Mucosa of gallbladder (tissue), 1 donor: ENCODE measurements at regions not wholly inside any gene's neighbourhood (a gene's known extent, or its start where the extent isn't known, plus 50 kb on each side); places are given as distances from the start of the nearest gene placed in this dataset.

Source experiments
- DNase-seq: peaks from one replicate; pipeline ENCODE4 v3.0.0-alpha.2; 2020; ENCODE audit warnings: low spot score
- donor health status: DM: no; HTN: no; CAD: no.

DNA sequence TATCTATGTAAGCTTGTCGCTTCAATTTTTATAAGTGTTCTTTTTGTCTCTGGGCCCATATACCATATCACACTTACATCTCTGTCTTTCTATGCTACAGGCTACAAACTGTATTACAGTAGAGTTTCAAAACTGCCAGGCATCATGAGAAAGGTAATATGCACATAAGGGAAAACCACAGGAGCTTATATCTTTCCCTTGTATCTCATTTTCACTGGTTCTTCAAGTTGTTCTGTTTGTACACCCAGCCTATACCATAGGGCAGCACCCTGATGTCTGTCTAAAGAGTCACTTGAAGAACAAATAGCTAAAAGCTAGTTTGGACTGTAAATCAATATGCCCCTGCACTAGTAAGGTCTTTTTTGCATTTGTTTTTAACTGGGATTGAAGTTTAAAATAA, 366.7 kb downstream of the FIGN start:
- no peak for DNase-seq

DNA sequence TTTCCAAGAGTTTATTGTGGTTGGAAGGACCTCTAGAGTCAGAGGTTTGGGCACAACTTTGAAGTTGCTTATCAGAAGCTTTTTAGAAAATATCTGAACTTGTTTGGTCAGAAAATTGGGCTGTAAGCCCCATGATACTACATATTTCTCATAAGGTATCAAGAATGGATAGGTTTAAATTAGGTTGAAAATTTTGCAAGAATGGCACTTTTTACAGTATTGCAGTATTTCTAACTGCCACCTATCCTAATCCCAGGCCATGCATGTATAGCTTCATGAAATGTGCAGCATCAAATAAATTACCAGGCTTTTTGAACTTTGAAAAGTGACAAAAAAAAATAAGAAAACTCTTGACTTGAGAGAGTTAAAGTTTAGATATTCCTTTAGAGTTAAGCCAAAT, 367.2 kb downstream of the FIGN start:
- DNase-seq, result no peak

GRCh38 chr2:163367825-163368582, 367.8 kb downstream of the FIGN start:
- DNase-seq, result no peak

- no peak for DNase-seq
These were observed 371.1 kb downstream of the FIGN start for GRCh38 chr2:163364736-163365135.

DNA sequence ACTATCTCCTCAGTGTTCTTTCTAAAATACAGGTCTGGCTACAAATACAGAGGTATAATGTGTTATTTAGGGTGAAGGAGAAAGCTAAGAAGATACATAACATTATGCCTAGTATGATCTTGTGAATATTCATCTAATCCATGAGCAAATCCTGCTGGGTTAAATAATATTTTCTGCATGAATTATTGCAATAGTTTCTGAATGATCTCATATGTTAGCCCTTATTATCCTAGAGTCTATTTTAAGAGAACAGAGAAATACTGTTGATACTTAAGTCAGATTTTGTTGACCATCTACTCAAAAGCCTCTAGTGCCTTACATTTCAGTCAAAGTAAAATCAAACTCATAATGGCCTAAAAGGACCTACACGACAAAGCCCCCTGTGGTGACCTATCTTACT, 382.3 kb downstream of the FIGN start:
- no peak for DNase-seq

DNA sequence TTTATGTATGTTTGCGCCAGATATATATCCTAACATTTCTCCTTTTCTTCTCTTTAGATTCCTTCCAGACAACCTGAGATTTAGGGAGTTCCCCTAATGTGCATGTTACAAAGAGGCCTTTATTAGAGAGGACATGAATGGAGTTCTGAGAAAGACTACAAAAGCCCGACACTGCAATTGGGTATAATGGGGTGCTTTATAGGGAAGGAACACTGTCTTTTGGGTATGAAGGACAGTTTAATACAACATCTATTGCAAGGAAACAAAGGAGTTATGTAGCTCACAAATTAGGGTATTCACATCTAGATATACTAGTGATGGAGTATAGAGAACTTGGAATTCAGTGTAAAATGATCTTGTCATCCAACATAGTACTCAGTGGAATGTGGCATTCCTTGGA, 383.8 kb downstream of the FIGN start:
- no peak for DNase-seq

- no peak for DNase-seq
These were observed 384.7 kb downstream of the FIGN start for GRCh38 chr2:163351143-163351542.

- peak; percentile 22 for DNase-seq
These were observed 386.9 kb downstream of the FIGN start for GRCh38 chr2:163348857-163349380.

DNA sequence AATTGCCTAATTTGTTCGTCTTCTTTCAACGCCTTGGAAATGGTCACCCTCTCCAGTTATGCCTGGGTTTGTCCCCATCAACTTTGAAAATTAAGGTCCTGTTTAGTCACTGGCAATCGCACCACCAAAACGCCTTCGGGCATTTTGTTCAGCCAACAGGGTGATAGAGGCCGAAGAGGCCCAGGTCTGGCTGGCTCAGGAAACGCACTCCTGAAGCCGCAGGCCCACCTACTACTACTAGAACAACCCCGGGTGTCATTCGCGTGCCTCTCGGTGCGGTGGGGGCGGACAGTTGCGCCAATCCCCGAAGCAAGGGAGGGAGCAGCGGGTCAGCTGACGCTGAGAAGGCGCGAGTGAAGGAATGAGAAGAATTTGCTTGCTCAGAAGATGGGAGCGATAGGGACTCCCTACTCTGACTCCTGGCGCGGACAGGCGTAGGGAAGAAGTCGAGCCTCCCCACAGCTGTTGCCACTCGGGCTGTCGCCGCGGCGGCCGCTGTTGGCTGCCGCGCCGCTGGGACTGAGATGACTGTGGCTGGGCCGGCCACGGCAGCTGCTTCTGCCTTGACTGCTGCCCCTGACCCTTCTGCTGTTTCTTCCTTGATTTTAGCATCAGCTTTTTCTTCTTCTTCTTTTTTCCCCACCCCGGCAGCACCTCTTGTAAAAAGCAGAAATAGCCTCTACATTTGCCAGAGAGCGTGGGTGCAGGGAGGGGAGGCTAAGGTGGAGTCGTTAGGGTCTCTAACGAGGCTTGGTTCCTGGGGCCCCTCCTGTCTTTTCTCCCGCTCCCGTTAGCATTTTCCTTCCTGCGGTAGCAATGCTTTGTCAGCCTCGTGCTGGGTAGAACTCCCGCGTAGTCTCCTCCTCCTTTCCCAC, 387.6 kb downstream of the FIGN start:
- peak; percentile 73 for DNase-seq

DNA sequence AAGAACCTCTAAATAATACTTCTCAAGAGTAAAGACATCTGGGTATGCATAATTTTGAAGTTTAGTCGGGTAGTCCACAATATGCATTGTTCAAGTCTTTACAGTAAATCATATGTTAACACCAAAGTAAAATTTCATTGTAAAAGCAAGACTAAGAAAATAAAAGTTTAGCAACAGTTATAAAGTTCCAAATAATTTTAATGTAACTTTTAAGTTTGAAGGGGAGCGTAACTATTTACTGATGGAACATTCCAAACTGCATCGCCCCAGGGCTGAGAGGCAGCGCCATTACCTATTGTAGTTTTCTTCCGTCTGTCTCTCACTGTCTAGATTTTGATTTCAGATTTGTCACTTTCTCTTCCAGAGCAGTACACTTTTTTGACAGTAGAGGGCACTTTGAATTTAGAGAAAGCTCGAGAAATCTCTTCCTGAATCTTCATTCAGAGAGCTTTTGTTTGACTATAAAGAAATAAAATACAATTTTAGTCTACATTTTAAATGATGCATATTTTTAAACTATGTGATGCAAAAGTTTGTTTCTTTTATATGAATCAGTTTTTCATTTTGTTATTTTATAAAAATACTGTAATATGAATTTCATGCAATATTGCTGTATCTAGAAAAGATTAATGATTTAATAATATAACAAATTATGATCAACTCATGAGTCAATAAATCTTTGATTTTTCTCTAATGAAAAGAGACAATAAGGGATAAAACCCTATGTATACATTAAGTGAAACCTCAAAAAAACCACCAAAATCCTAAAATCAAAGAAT, 389.8 kb downstream of the FIGN start:
- DNase-seq, result no peak

DNA sequence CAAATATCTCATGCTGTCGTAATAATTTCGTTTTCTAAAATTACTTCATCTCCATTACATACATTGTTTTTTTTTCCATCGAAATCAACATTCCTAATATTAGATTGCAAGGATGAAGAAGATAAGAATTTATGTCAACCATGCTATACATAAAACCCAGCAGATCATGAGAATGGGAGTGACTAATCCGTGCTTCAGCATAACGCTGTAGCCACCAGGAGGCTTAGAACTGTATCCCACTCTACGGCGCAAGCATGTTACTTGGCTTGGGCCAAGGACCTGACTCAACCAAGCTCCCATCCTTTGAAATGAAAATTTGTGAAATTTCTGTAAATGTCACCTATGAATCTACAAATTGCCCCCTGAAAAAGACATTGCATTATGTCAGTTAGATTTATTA, 392.5 kb downstream of the FIGN start:
- DNase-seq, result no peak

GRCh38 chr2:163341426-163341825, 394.4 kb downstream of the FIGN start:
- DNase-seq, result no peak

- DNase-seq, result no peak
These were observed 397.5 kb downstream of the FIGN start for GRCh38 chr2:163338270-163338669.

GRCh38 chr2:163324677-163325076, 411.1 kb downstream of the FIGN start:
- DNase-seq, result no peak

- no peak for DNase-seq
These were observed 416.8 kb downstream of the FIGN start for GRCh38 chr2:163319006-163319405.

- DNase-seq, result no peak
These were observed 421.1 kb downstream of the FIGN start for GRCh38 chr2:163314712-163315111.

DNA sequence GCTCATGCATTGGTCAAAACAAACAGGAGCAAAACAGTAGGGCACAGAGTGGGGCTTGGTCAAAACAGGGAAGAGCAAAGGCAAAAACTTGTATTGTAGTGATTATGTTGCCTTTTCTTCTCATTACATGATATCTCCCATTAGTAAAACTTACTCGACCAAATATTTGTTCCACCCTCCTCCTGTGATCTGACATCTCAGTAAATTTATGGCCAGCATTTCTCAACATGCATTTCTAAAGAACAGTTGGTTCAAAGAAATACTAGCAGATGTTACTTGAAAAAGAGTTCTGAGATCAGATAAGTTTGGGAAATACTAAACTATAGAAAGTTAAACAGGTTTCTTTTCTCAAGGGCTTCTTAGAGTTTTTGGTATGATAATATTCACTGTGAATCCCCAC, 423.1 kb downstream of the FIGN start:
- no peak for DNase-seq

DNA sequence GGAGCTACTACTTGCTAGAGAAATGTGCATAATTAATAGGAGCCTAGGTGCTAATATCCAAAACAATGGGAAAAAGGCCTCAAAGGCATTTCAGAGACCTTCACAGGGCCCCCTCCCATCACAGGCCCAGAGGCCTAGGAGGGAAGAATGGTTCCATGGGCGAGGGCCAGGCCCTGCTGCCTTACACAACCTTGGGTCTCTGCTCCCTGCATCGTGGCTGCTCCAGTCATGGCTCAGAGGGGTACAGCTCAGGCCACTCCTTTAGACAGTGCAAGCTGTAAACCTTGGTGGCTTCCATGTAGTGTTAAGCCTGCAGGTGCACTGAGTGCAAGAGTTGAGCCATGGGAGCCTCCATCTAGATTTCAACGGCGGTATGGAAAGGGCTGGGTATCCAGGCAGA, 429.2 kb downstream of the FIGN start:
- DNase-seq, result no peak

- no peak for DNase-seq
These were observed 433.7 kb downstream of the FIGN start for GRCh38 chr2:163302141-163302540.

DNA sequence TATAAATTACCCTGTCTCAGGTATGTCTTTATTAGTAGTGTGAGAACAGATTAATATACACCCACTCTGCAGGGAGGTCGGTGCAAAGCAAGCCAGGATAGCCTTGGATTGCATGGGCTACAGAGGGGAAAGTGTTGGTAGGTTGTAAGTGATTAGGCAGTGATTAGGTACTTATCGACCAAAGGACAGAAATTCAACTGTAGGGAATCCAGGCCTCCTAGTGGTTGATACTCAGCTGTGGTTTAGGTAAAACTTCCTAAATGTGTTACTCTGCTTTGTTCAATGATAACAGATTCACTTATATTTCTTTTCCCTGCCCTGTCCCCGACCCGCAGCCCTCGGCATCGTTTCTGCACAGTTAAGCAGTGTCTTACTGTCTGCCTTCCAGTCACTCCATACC, 444.0 kb downstream of the FIGN start:
- DNase-seq, result no peak

- no peak for DNase-seq
These were observed 443.1 kb upstream of the KCNH7 start for GRCh38 chr2:163281717-163282116.

DNA sequence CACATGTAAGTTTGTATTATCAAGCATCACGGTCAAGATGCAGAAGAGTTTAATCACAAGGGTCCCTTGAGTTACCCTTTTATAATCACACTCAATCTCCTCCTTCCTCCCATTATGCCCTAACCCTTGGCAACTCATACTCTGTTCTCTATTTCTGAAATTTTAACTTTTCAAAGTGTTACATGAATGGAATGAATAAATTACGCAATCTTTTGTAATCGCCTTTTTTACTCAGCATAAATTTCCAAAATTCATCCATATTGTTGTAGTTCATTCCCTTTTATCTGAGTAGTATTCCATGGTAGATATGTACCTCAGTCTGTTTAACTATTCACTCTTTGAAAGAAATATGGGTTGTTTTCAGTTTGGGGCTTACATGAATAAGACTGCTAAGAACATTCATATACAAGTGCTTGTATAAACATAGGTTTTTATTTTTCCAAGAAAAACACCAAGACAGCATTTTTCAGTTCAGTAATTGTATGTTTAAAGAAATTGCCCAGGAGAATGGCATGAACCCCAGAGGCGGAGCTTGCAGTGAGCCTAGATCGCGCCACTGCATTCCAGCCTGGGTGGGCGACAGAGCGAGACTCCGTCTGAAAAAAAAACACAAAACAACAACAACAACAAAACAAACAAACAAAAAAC, 430.9 kb upstream of the KCNH7 start:
- no peak for DNase-seq
